AG04449 (cell line): ENCODE measurements at regions not wholly inside any gene's neighbourhood (a gene's known extent, or its start where the extent isn't known, plus 50 kb on each side); places are given as distances from the start of the nearest gene placed in this dataset.

Experiments used
- CTCF ChIA-PET: fragments of 350-600 bp; formaldehyde crosslinking; extraction: SDS; loops from one replicate; lab custom pipeline; 2021; ENCODE audit warnings: antibody characterized with exemption; lab: Yijun Ruan, JAX
- POLR2A ChIA-PET: fragments of 400-600, 350-600 bp; formaldehyde crosslinking; extraction: SDS; loops from one replicate; lab custom pipeline; 2020; ENCODE audit warnings: antibody characterized with exemption, inconsistent platforms; lab: Yijun Ruan, JAX
- DNase-seq: peaks from one replicate; pipeline ENCODE4 v3.0.0-alpha.2; 2010; ENCODE audit warnings: low read depth, low spot score
- H3K4me3 ChIP-seq: 2 replicates; pipeline ENCODE4 v1.5.1; 2011; ENCODE audit warnings: low read depth, mild to moderate bottlenecking, control low read depth, low read length
- CTCF ChIP-seq: IDR thresholded peaks from one replicate; pipeline ENCODE4 v1.5.1; 2011; ENCODE audit warnings: mild to moderate bottlenecking, moderate library complexity, low read length, control low read depth, inconsistent platforms; ENCODE audit not compliant: insufficient read depth; ENCODE audit errors: missing control alignments

GRCh38 chr3:61340931-61341461 is 89.7 kb upstream of the FHIT start:
- ChIA-PET CTCF (no interaction called here), POLR2A (no interaction called here)
- DNase-seq: no peak
- TF ChIP-seq CTCF: no peak
- no peak overlapping the region for H3K4me3 ChIP-seq

- DNase-seq: no peak
- H3K4me3 ChIP-seq: no peak overlapping the region
- ChIA-PET POLR2A (no interaction called here), CTCF (no interaction called here)
- TF ChIP-seq CTCF: no peak
Measured at GRCh38 chr3:61343543-61343942, 92.3 kb upstream of the FHIT start.

GRCh38 chr3:61345020-61345419 is 93.8 kb upstream of the FHIT start:
- POLR2A ChIA-PET: no interaction called here
- no peak overlapping the region for H3K4me3 ChIP-seq
- DNase-seq: no peak
- no peak for TF ChIP-seq CTCF
- CTCF ChIA-PET: no interaction called here

GRCh38 chr3:61347981-61348380 is 96.7 kb upstream of the FHIT start:
- ChIA-PET POLR2A (no interaction called here), CTCF (interaction anchor here (1.4 kb wide), 1 partner anchor 13 kb away, joined by 3 read pairs; no protein-coding TSS in a partner anchor)
- no peak for DNase-seq
- no peak for TF ChIP-seq CTCF
- no peak overlapping the region for H3K4me3 ChIP-seq

GRCh38 chr3:61349717-61350116 is 98.5 kb upstream of the FHIT start:
- POLR2A ChIA-PET: no interaction called here
- CTCF ChIA-PET: no interaction called here
- H3K4me3 ChIP-seq: no peak overlapping the region
- TF ChIP-seq CTCF: no peak
- no peak for DNase-seq

GRCh38 chr3:61350782-61351309 is 99.6 kb upstream of the FHIT start:
- ChIA-PET POLR2A (no interaction called here), CTCF (no interaction called here)
- DNase-seq: no peak
- no peak overlapping the region for H3K4me3 ChIP-seq
- no peak for TF ChIP-seq CTCF
